ENCODE measurements at regions not wholly inside any gene's neighbourhood (a gene's known extent, or its start where the extent isn't known, plus 50 kb on each side); places are given as distances from the start of the nearest gene placed in this dataset.
"Not testable (repeated sequence)": the region's sequence is repeated elsewhere in the genome, so short reads cannot be mapped to it uniquely, and the experiment has no call there.

DNA sequence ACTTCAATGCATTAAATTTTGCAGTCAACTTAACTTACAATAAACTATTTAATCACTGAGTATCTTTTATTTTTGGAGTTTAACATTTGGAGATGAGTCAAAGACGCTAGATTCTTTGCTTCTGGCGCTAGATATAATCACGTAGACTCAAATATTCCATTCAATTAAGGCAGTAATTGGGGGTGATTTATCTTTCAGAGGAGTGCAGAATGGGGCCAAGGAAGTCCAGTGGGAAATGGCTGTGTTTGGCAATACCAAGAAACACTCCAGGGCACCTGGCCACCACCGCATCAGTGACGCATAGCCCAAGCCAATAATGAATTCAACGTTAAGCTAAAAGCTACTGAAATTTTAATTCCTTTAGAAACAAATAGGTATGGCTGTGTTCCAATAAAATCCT is 81.2 kb downstream of the PHAX start:
- H3K79me2 ChIP-seq (ENCODE audit: control insufficient read depth, insufficient read depth, low read length), result no peaks in the 10 kb centered on the region
- no peaks in the 10 kb centered on the region for H3K4me1 ChIP-seq (ENCODE audit: control insufficient read depth, extremely low read depth, insufficient read depth, low read length)
- no peaks in the 10 kb centered on the region for H4K20me1 ChIP-seq (ENCODE audit: control insufficient read depth, extremely low read depth, insufficient read depth, low read length)
- no peak overlapping the region for H3K4me3 ChIP-seq (replicated peaks in 1 of 4; ENCODE audit: control extremely low read depth in 1 of 4, insufficient read depth in 1 of 4, low read depth in 3 of 4, low read length in 4 of 4)
- H3K9me3 ChIP-seq (ENCODE audit: control insufficient read depth, insufficient read depth, low read depth, low read length), result no peaks in the 10 kb centered on the region
- H3K27ac ChIP-seq (ENCODE audit: insufficient read depth, low read length), result no peak overlapping the region
- H2AFZ ChIP-seq (ENCODE audit: low read length), result no peak overlapping the region
- no peak overlapping the region for H3K4me2 ChIP-seq (ENCODE audit: extremely low read depth, insufficient read depth, low read length)
- TF ChIP-seq EZH2 (IDR thresholded peaks at IDR 0.05; ENCODE audit: low read length, missing control alignments), result no peak
- TF ChIP-seq, protein P1, sequence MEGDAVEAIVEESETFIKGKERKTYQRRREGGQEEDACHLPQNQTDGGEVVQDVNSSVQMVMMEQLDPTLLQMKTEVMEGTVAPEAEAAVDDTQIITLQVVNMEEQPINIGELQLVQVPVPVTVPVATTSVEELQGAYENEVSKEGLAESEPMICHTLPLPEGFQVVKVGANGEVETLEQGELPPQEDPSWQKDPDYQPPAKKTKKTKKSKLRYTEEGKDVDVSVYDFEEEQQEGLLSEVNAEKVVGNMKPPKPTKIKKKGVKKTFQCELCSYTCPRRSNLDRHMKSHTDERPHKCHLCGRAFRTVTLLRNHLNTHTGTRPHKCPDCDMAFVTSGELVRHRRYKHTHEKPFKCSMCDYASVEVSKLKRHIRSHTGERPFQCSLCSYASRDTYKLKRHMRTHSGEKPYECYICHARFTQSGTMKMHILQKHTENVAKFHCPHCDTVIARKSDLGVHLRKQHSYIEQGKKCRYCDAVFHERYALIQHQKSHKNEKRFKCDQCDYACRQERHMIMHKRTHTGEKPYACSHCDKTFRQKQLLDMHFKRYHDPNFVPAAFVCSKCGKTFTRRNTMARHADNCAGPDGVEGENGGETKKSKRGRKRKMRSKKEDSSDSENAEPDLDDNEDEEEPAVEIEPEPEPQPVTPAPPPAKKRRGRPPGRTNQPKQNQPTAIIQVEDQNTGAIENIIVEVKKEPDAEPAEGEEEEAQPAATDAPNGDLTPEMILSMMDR (conservative IDR thresholded peaks at IDR 0.05 in 1 of 2, IDR thresholded peaks at IDR 0.05 in 1 of 2; ENCODE audit: low read depth in 1 of 2, low read length in 2 of 2), result no peak
- H3K36me3 ChIP-seq (ENCODE audit: control insufficient read depth, insufficient read depth, low read length), result no peaks in the 10 kb centered on the region
- peaks cover 2% of the 10 kb centered on the region for H3K27me3 ChIP-seq (ENCODE audit: control insufficient read depth, insufficient read depth, low read length)
- no peak for DNase-seq (ENCODE audit: low read depth in 2 of 2)
- no peak overlapping the region for H3K9ac ChIP-seq (ENCODE audit: insufficient read depth, low read length)

DNA sequence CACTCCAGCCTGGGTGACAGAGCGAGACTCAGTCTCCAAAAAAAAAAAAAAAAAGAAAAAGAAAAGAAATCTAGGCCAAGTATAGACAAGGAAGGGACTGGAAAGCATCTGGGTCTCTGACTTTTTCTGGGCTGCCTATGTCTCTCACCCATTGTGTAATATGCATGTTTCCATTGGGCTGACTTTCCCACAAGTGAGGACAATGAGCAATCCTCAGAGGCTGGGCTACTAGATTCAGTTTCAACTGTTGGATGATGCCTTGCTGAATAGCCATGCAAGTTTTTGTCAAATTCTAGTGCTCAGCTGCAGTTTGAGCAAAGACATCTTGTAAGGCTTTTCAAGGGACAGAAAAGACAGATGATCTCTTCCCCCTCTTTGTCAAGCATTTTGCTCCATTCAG is 82.1 kb downstream of the PHAX start:
- Histone ChIP-seq H3K9me3 (ENCODE audit: control insufficient read depth, insufficient read depth, low read depth, low read length) (no peaks in the 10 kb centered on the region), H3K4me3 (replicated peaks in 1 of 4; ENCODE audit: control extremely low read depth in 1 of 4, insufficient read depth in 1 of 4, low read depth in 3 of 4, low read length in 4 of 4) (no peak overlapping the region), H3K9ac (ENCODE audit: insufficient read depth, low read length) (no peak overlapping the region), H3K36me3 (ENCODE audit: control insufficient read depth, insufficient read depth, low read length) (no peaks in the 10 kb centered on the region), H3K4me1 (ENCODE audit: control insufficient read depth, extremely low read depth, insufficient read depth, low read length) (no peaks in the 10 kb centered on the region), H3K79me2 (ENCODE audit: control insufficient read depth, insufficient read depth, low read length) (no peaks in the 10 kb centered on the region), H3K4me2 (ENCODE audit: extremely low read depth, insufficient read depth, low read length) (no peak overlapping the region), H2AFZ (ENCODE audit: low read length) (no peak overlapping the region), H4K20me1 (ENCODE audit: control insufficient read depth, extremely low read depth, insufficient read depth, low read length) (no peaks in the 10 kb centered on the region), H3K27ac (ENCODE audit: insufficient read depth, low read length) (no peak overlapping the region), H3K27me3 (ENCODE audit: control insufficient read depth, insufficient read depth, low read length) (peaks cover 2% of the 10 kb centered on the region)
- no peak for DNase-seq (ENCODE audit: low read depth in 2 of 2)
- TF ChIP-seq, protein P1 (conservative IDR thresholded peaks at IDR 0.05 in 1 of 2, IDR thresholded peaks at IDR 0.05 in 1 of 2; ENCODE audit: low read depth in 1 of 2, low read length in 2 of 2), result no peak
- no peak for TF ChIP-seq EZH2 (IDR thresholded peaks at IDR 0.05; ENCODE audit: low read length, missing control alignments)

DNA sequence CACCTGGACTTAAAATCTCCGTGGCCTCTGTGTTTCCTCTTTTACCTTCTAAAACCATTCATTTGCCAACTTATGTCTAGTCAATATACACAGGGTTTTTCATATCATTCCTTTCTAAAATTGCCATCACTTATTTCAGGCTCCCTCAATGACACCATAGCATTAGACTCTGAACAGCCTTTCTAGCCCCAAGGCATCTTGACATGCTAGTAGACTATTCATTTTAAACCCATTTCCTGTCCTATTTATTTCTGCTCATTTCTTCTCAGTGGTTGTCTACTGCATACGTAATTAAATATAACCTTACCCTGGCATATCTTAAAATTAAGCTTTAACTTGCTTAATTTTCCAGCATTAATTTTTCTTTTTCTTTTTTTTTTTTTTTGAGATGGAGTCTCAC is 83.2 kb downstream of the PHAX start:
- DNase-seq (ENCODE audit: low read depth in 2 of 2), result no peak
- Histone ChIP-seq H4K20me1 (ENCODE audit: control insufficient read depth, extremely low read depth, insufficient read depth, low read length) (no peaks in the 10 kb centered on the region), H3K27me3 (ENCODE audit: control insufficient read depth, insufficient read depth, low read length) (peaks cover 2% of the 10 kb centered on the region), H3K4me2 (ENCODE audit: extremely low read depth, insufficient read depth, low read length) (no peak overlapping the region), H3K79me2 (ENCODE audit: control insufficient read depth, insufficient read depth, low read length) (no peaks in the 10 kb centered on the region), H3K36me3 (ENCODE audit: control insufficient read depth, insufficient read depth, low read length) (no peaks in the 10 kb centered on the region), H2AFZ (ENCODE audit: low read length) (no peak overlapping the region), H3K4me1 (ENCODE audit: control insufficient read depth, extremely low read depth, insufficient read depth, low read length) (no peaks in the 10 kb centered on the region), H3K27ac (ENCODE audit: insufficient read depth, low read length) (no peak overlapping the region), H3K9ac (ENCODE audit: insufficient read depth, low read length) (no peak overlapping the region), H3K4me3 (replicated peaks in 1 of 4; ENCODE audit: control extremely low read depth in 1 of 4, insufficient read depth in 1 of 4, low read depth in 3 of 4, low read length in 4 of 4) (no peak overlapping the region), H3K9me3 (ENCODE audit: control insufficient read depth, insufficient read depth, low read depth, low read length) (no peaks in the 10 kb centered on the region)
- TF ChIP-seq EZH2 (IDR thresholded peaks at IDR 0.05; ENCODE audit: low read length, missing control alignments), result no peak
- TF ChIP-seq, protein P1 (conservative IDR thresholded peaks at IDR 0.05 in 1 of 2, IDR thresholded peaks at IDR 0.05 in 1 of 2; ENCODE audit: low read depth in 1 of 2, low read length in 2 of 2), result no peak

DNA sequence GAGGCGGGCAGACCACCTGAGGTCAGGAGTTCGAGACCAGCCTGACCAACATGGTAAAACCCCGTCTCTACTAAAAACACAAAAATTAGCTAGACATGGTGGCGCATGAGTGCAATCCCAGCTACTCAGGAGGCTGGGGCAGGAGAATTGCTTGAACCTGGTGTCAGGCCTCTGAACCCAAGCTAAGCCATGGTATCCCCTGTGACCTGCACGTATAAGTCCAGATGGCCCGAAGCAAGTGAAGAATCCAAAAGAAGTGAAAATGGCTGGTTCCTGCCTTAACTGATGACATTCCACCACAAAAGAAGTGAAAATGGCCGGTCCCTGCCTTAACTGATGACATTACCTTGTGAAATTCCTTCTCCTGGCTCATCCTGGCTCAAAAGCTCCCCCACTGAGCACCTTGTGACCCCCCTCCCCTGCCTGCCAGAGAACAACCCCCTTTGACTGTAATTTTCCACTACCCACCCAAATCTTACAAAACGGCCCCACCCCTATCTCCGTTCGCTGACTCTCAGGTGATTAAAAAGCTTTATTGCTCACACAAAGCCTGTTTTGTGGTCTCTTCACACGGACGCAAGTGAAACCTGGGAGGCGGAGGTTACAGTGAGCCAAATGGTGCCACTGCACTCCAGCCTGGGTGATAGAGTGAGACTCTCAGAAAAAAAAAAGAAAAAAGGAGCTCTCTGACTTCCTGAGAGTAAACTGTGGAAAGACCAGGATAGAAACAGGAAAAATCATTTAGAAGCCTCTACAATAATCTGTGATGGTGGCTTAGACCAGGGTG is 84.1 kb downstream of the PHAX start:
- not testable (repeated sequence) for H3K79me2 ChIP-seq (ENCODE audit: control insufficient read depth, insufficient read depth, low read length); H3K4me2 ChIP-seq (ENCODE audit: extremely low read depth, insufficient read depth, low read length); H2AFZ ChIP-seq (ENCODE audit: low read length); DNase-seq (ENCODE audit: low read depth in 2 of 2); H3K9me3 ChIP-seq (ENCODE audit: control insufficient read depth, insufficient read depth, low read depth, low read length); H3K27me3 ChIP-seq (ENCODE audit: control insufficient read depth, insufficient read depth, low read length); H3K9ac ChIP-seq (ENCODE audit: insufficient read depth, low read length); H4K20me1 ChIP-seq (ENCODE audit: control insufficient read depth, extremely low read depth, insufficient read depth, low read length); H3K4me1 ChIP-seq (ENCODE audit: control insufficient read depth, extremely low read depth, insufficient read depth, low read length); H3K36me3 ChIP-seq (ENCODE audit: control insufficient read depth, insufficient read depth, low read length); H3K27ac ChIP-seq (ENCODE audit: insufficient read depth, low read length); H3K4me3 ChIP-seq (replicated peaks in 1 of 4; ENCODE audit: control extremely low read depth in 1 of 4, insufficient read depth in 1 of 4, low read depth in 3 of 4, low read length in 4 of 4)

Measured in fibroblast of lung (primary cell).